MCF 10A (cell line): ENCODE measurements at regions not wholly inside any gene's neighbourhood (a gene's known extent, or its start where the extent isn't known, plus 50 kb on each side); places are given as distances from the start of the nearest gene placed in this dataset.

Experiments used
- BruUV-seq: library from RNA; stranded (reverse); fragments of 400-500 nt; replicated peaks from 2 replicates; lab custom pipeline; 2021; lab: Mats Ljungman, UMichigan
- CTCF ChIA-PET: fragments of 300-600 bp; sonication (Branson Sonifier 250); formaldehyde crosslinking; extraction: SDS; loops from one replicate; lab custom pipeline; 2021; ENCODE audit warnings: antibody characterized with exemption, inconsistent platforms; lab: Yijun Ruan, JAX
- POLR2A ChIA-PET: fragments of 300-600, 350-650 bp; sonication (Branson Sonifier 250); formaldehyde crosslinking; extraction: SDS; loops from one replicate; lab custom pipeline; 2020; ENCODE audit warnings: antibody characterized with exemption, inconsistent platforms; lab: Yijun Ruan, JAX
- DNase-seq: peaks from one replicate; pipeline ENCODE4 v3.0.0-alpha.2; 2018; ENCODE audit not compliant: unreplicated experiment
- H3K27ac Mint-ChIP-seq: one replicate; pipeline ENCODE4 v1.8.0; 2022; ENCODE audit warnings: mild to moderate bottlenecking, low read depth, mixed read lengths; ENCODE audit not compliant: unreplicated experiment
- H3K27me3 Mint-ChIP-seq: one replicate; pipeline ENCODE4 v1.8.0; 2022; ENCODE audit warnings: mixed read lengths; ENCODE audit not compliant: insufficient read depth, unreplicated experiment
- H3K36me3 Mint-ChIP-seq: one replicate; pipeline ENCODE4 v1.8.0; 2022; ENCODE audit warnings: mild to moderate bottlenecking, moderate library complexity, mixed read lengths; ENCODE audit not compliant: insufficient read depth, unreplicated experiment
- H3K4me1 Mint-ChIP-seq: one replicate; pipeline ENCODE4 v1.8.0; 2022; ENCODE audit warnings: mixed read lengths; ENCODE audit not compliant: insufficient read depth, unreplicated experiment
- H3K4me3 Mint-ChIP-seq: one replicate; pipeline ENCODE4 v1.8.0; 2022; ENCODE audit warnings: mild to moderate bottlenecking, moderate library complexity, mixed read lengths; ENCODE audit not compliant: unreplicated experiment
- H3K9me3 Mint-ChIP-seq: one replicate; pipeline ENCODE4 v1.8.0; 2022; ENCODE audit warnings: mixed read lengths; ENCODE audit not compliant: unreplicated experiment
- intact Hi-C: fragments of 100-400 bp; cut with micrococcal nuclease; formaldehyde crosslinking; loops from 2 replicates; pipeline ENCODE4 v1.14.1; 2022
- TF ChIP-seq, protein P1 (sequence below): fragments of 200-600 bp; IDR thresholded peaks from one replicate; pipeline ENCODE4 v1.8.0; 2022; ENCODE audit warnings: antibody characterized with exemption, mild to moderate bottlenecking; ENCODE audit not compliant: unreplicated experiment

DNA sequence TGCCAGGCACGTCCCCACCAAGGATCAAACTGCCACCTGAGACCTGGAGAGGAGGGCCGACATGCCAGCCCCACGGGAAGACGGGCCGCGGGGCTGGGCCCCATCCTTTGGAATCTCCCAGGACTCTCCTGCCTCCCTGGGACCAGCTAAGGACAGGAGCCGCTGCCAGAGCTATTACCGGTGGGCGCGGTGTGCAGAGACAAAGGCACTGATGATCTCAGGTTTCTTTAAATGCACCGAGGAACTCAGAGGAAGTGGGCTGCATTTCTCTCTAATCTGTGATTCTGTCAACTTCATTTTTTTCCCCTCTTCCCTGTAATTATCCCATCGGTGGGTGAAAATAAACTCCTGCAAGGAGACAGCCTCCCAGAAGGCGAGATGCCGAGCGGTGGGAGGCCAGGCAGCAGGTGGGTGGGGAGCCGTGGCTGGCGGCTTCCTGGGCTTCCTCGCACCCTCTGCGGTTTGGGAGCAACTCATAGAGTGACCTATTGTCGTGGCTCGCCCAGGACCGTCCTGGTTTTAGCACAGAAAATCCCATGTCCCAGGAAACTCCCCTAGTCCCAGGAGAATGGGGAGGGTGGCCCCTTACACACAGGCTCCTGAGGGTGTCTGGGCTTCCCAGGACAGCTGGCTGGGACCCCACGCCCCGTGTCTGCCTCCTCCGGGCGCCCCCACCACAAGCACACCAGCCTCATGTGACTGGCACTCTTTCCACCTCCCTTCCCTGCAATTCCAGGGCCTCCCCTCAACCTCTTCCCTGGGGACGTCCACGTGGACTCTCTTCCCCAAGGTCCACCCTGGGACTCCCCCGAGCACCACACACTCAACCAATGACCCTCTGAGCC, 62.3 kb upstream of the ADRA2C start:
- ChIA-PET CTCF (no interaction called here), POLR2A (no interaction called here)
- Mint-ChIP-seq H3K27me3 (peaks cover 68% of the 10 kb centered on the region), H3K9me3 (no peaks in the 10 kb centered on the region), H3K36me3 (no peaks in the 10 kb centered on the region), H3K4me1 (no peaks in the 10 kb centered on the region), H3K4me3 (no peak overlapping the region), H3K27ac (no peak overlapping the region)
- no peak for DNase-seq
- intact Hi-C loops = no loop called here
- no TSS peak for BruUV-seq
- TF ChIP-seq, protein P1, sequence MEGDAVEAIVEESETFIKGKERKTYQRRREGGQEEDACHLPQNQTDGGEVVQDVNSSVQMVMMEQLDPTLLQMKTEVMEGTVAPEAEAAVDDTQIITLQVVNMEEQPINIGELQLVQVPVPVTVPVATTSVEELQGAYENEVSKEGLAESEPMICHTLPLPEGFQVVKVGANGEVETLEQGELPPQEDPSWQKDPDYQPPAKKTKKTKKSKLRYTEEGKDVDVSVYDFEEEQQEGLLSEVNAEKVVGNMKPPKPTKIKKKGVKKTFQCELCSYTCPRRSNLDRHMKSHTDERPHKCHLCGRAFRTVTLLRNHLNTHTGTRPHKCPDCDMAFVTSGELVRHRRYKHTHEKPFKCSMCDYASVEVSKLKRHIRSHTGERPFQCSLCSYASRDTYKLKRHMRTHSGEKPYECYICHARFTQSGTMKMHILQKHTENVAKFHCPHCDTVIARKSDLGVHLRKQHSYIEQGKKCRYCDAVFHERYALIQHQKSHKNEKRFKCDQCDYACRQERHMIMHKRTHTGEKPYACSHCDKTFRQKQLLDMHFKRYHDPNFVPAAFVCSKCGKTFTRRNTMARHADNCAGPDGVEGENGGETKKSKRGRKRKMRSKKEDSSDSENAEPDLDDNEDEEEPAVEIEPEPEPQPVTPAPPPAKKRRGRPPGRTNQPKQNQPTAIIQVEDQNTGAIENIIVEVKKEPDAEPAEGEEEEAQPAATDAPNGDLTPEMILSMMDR = no peak

DNA sequence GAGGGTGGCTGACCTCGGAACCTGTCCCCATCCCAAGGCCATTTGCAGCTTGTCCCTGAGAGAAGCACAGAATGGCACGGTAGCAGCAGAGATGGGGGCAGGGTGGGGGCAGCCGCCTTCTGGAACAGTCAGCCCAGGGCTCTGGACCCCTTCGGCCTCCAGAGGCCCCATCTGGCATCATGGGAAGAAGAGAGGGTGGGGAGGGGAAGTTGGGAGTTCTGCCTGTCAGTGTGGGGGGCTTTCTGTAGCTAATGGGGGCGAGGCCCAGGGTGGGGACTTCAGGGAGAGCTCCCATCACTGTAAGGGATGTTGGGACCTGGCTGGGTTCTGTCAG, 62.9 kb upstream of the ADRA2C start:
- H3K4me1 Mint-ChIP-seq = no peaks in the 10 kb centered on the region
- POLR2A ChIA-PET = no interaction called here

DNA sequence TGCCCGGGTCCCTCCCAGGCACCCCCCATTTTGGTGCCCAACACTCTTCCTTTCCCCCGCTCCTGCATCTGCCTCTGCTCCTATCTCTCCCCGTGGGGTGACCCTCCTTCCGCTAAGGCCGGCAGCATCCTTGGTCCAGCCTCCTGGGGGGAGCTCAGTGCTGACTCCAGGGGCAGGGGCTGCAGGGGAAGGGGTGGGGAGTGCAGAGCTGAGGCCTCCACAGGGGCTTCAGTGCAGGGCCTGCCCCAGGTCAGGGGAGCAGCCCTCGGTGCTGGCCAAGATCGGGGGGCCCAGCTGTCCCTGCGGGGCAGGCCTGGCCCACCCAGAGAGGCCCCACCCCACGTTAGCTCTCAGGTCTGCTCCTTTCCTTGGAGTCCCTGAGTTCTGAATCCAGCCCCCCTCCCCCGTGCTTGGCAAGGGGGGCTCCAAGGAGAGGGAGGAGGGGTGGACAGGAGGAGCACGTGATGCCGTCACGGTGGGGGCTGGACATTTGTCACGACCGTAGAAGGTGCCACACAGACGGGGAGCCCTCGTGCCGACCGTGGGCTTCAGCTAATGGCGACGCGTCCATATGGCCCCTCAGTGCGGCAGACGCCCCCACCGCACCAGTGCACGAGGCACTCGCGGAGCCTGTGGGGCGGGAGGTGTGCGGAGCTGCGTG, 63.5 kb upstream of the ADRA2C start:
- H3K9me3 Mint-ChIP-seq = no peaks in the 10 kb centered on the region
- no peak for DNase-seq
- TF ChIP-seq, protein P1 = no peak
- ChIA-PET POLR2A (no interaction called here), CTCF (no interaction called here)
- H3K4me3 Mint-ChIP-seq = no peak overlapping the region
- no peaks in the 10 kb centered on the region for H3K4me1 Mint-ChIP-seq
- H3K36me3 Mint-ChIP-seq = no peaks in the 10 kb centered on the region
- no peak overlapping the region for H3K27ac Mint-ChIP-seq
- BruUV-seq = no TSS peak
- H3K27me3 Mint-ChIP-seq = peaks cover 77% of the 10 kb centered on the region
- intact Hi-C loops = no loop called here

More for the DNA sequence above, 62.9 kb upstream of the ADRA2C start:
- BruUV-seq = no TSS peak
- intact Hi-C loops = no loop called here
- DNase-seq = no peak
- Mint-ChIP-seq H3K36me3 (no peaks in the 10 kb centered on the region), H3K4me3 (no peak overlapping the region), H3K9me3 (no peaks in the 10 kb centered on the region), H3K27ac (no peak overlapping the region), H3K27me3 (peaks cover 74% of the 10 kb centered on the region)
- CTCF ChIA-PET = no interaction called here
- TF ChIP-seq, protein P1 = no peak

DNA sequence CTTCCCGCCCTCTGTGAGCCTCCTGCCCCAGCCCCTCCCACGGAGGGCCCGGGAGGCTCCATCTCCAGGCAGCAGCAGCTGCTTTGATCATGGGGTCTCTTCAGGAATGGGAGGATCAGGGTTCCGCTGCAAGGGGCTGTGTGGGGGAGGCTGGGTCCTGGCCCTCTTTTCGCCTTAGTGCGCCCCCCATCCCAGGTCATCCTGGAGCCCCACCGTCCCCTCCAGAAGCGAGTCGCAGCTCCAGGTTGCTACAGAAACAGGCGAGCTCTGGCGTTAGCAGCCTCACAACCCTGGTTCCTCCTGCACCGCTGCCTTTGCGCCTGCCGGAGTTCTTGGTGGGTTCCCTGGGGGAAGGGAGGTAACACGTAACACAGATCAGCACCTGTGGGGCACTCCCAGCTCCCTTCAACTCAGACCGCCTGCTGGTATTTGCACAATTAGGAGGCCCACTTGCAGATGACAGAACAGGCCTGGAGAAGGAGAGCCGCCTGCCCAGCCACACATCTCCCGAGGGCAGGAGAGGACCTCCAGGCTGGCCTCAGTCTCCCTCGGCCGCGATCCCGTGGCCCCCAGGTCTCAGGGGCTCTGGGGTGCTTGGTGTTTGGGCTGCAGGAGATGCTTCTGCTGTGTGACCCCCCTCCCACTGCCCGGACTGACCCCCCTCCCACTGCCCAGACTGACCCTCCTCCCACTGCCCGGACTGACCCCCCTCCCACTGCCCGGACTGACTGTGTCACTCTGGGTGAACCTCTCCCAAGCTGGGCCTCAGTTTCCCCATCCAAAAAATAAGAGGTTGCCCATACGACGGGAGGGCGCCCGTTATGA, 64.2 kb upstream of the ADRA2C start:
- POLR2A ChIA-PET = no interaction called here
- Mint-ChIP-seq H3K4me3 (no peak overlapping the region), H3K4me1 (no peaks in the 10 kb centered on the region), H3K27me3 (peaks cover 78% of the 10 kb centered on the region), H3K27ac (no peak overlapping the region), H3K9me3 (no peaks in the 10 kb centered on the region), H3K36me3 (no peaks in the 10 kb centered on the region)
- DNase-seq = no peak
- intact Hi-C loops = no loop called here
- CTCF ChIA-PET = no interaction called here
- TF ChIP-seq, protein P1 = no peak
- BruUV-seq = no TSS peak
